ENCODE measurements at regions not wholly inside any gene's neighbourhood (a gene's known extent, or its start where the extent isn't known, plus 50 kb on each side); places are given as distances from the start of the nearest gene placed in this dataset.

DNA sequence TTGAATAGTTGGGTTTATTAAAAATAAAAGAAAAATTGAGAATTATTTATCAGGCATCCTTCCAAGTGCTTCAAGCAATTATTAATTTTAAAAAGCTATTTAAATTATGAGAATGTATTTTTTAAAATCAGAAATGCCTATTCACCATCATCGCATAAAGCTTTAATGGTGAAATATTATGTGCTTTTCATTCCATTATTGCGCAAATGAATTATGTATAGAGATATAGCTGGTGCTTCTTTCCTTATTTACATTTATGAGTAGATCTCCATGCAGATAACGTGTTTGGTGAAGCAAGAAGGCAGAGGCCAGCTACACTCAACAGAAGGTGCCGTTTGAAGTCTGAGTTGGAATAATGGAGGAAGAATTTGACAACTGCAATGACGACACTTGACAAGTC lies 549.1 kb upstream of the DPP6 start:
- DNase-seq (ENCODE audit: low spot score), result no peak
- peaks cover 6% of the 10 kb centered on the region for H3K9me3 ChIP-seq (ENCODE audit: low read length)
- FAIRE-seq, result no peak
- no peak for TF ChIP-seq SP2 (CRISPR knock-in tag; IDR thresholded peaks at IDR 0.05)
- peak; percentile 8; the same call in 1 of the 2 replicates for TF ChIP-seq CEBPB (IDR thresholded peaks at IDR 0.05; ENCODE audit: borderline replicate concordance, low read depth, low read length)
- no peak overlapping the region for H3K4me3 ChIP-seq (replicated peaks in 1 of 3; ENCODE audit: insufficient read depth in 1 of 3, low read depth in 2 of 3, low read length in 3 of 3)
- no TSS peak for BruUV-seq (replicated peaks)
- H3K79me2 ChIP-seq (ENCODE audit: insufficient read depth, low read length), result no peaks in the 10 kb centered on the region
- H3K27ac ChIP-seq (ENCODE audit: extremely low read length, insufficient read depth, low read length), result no peak overlapping the region
- no peaks in the 10 kb centered on the region for H3K36me3 ChIP-seq (replicated peaks in 1 of 2; ENCODE audit: control insufficient read depth in 1 of 2, insufficient read depth in 2 of 2, low read length in 2 of 2)
- H3K27me3 ChIP-seq (ENCODE audit: control insufficient read depth in 1 of 2, insufficient read depth in 2 of 2, low read length in 2 of 2), result no peaks in the 10 kb centered on the region
- ATAC-seq, result no peak
- in situ Hi-C loops (cut with HindIII; ENCODE audit: extremely low pct_ligation_motif_present, low pct_unique_long_range_greater_than_20kb) (no loop called here), intact Hi-C loops (cut with micrococcal nuclease; ENCODE audit: unreplicated experiment) (no loop called here)
- 56% methylated on average over 5 of the region's 5 CpGs for WGBS (ENCODE audit: low lambda C conversion rate)
- H3K9ac ChIP-seq (ENCODE audit: insufficient read depth, low read depth, low read length), result no peak overlapping the region
- no peaks in the 10 kb centered on the region for H3K4me1 ChIP-seq (ENCODE audit: insufficient read depth, low read length)
- H2AFZ ChIP-seq (ENCODE audit: low read length), result no peak overlapping the region
- ChIA-PET CTCF (ENCODE audit: low intra/inter-chr PET ratio, low total read pairs) (no interaction called here), POLR2A (no interaction called here)
- no peaks in the 10 kb centered on the region for H4K20me1 ChIP-seq (ENCODE audit: insufficient read depth, low read length)
- H3K4me2 ChIP-seq (ENCODE audit: low read depth, low read length), result no peak overlapping the region

- DNase-seq (ENCODE audit: low spot score), result no peak
- no peak overlapping the region for H2AFZ ChIP-seq (ENCODE audit: low read length)
- POLR2A ChIA-PET, result no interaction called here
- no peak for TF ChIP-seq ZNF737 (CRISPR knock-in tag; IDR thresholded peaks at IDR 0.05; ENCODE audit: borderline replicate concordance)
- no peak for TF ChIP-seq ZNF740 (CRISPR knock-in tag; IDR thresholded peaks at IDR 0.05)
- TF ChIP-seq SATB2 (CRISPR knock-in tag; IDR thresholded peaks at IDR 0.05), result no peak
- no peak for TF ChIP-seq PITX1 (CRISPR knock-in tag; IDR thresholded peaks at IDR 0.05)
- TF ChIP-seq, protein P1, sequence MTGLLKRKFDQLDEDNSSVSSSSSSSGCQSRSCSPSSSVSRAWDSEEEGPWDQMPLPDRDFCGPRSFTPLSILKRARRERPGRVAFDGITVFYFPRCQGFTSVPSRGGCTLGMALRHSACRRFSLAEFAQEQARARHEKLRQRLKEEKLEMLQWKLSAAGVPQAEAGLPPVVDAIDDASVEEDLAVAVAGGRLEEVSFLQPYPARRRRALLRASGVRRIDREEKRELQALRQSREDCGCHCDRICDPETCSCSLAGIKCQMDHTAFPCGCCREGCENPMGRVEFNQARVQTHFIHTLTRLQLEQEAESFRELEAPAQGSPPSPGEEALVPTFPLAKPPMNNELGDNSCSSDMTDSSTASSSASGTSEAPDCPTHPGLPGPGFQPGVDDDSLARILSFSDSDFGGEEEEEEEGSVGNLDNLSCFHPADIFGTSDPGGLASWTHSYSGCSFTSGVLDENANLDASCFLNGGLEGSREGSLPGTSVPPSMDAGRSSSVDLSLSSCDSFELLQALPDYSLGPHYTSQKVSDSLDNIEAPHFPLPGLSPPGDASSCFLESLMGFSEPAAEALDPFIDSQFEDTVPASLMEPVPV (CRISPR knock-in tag; IDR thresholded peaks at IDR 0.05), result no peak
- no peak for TF ChIP-seq JUN (CRISPR knock-in tag; IDR thresholded peaks at IDR 0.05)
- TF ChIP-seq ZNF33A (CRISPR knock-in tag; IDR thresholded peaks at IDR 0.05; ENCODE audit: borderline replicate concordance), result no peak
- no peak for TF ChIP-seq PBX2 (CRISPR knock-in tag; IDR thresholded peaks at IDR 0.05)
- no peak for TF ChIP-seq ZFP41 (CRISPR knock-in tag; IDR thresholded peaks at IDR 0.05; ENCODE audit: borderline replicate concordance)
- no peak for TF ChIP-seq ZNF839 (CRISPR knock-in tag; IDR thresholded peaks at IDR 0.05; ENCODE audit: borderline replicate concordance)
- no peak for TF ChIP-seq HES4 (CRISPR knock-in tag; IDR thresholded peaks at IDR 0.05; ENCODE audit: borderline replicate concordance)
- no peak for TF ChIP-seq ARID2 (CRISPR knock-in tag; IDR thresholded peaks at IDR 0.05; ENCODE audit: borderline replicate concordance)
- no peak for TF ChIP-seq TAF15 (IDR thresholded peaks at IDR 0.05; ENCODE audit: low read depth, low read length, poor library complexity, severe bottlenecking)
- no peak for TF ChIP-seq FOXM1 (CRISPR knock-in tag; IDR thresholded peaks at IDR 0.05)
Measured at GRCh38 chr7:153504288-153505075, 547.7 kb upstream of the DPP6 start.

More at GRCh38 chr7:153504288-153505075, 547.7 kb upstream of the DPP6 start:
- WGBS (ENCODE audit: low lambda C conversion rate), result 39% methylated on average over 14 of the region's 17 CpGs
- no peaks in the 10 kb centered on the region for H4K20me1 ChIP-seq (ENCODE audit: insufficient read depth, low read length)
- CTCF ChIA-PET (ENCODE audit: low intra/inter-chr PET ratio, low total read pairs), result no interaction called here
- no peak overlapping the region for H3K4me3 ChIP-seq (replicated peaks in 1 of 3; ENCODE audit: insufficient read depth in 1 of 3, low read depth in 2 of 3, low read length in 3 of 3)
- no peaks in the 10 kb centered on the region for H3K36me3 ChIP-seq (replicated peaks in 1 of 2; ENCODE audit: control insufficient read depth in 1 of 2, insufficient read depth in 2 of 2, low read length in 2 of 2)
- no peaks in the 10 kb centered on the region for H3K79me2 ChIP-seq (ENCODE audit: insufficient read depth, low read length)
- no TSS peak for BruUV-seq (replicated peaks)
- no peaks in the 10 kb centered on the region for H3K27me3 ChIP-seq (ENCODE audit: control insufficient read depth in 1 of 2, insufficient read depth in 2 of 2, low read length in 2 of 2)
- no peaks in the 10 kb centered on the region; the same call in 1 of the 2 replicates for H3K9me3 ChIP-seq (ENCODE audit: low read length)
- in situ Hi-C loops (cut with HindIII; ENCODE audit: extremely low pct_ligation_motif_present, low pct_unique_long_range_greater_than_20kb) (no loop called here), intact Hi-C loops (cut with micrococcal nuclease; ENCODE audit: unreplicated experiment) (no loop called here)
- ATAC-seq (no peak), FAIRE-seq (no peak)
- H3K9ac ChIP-seq (ENCODE audit: insufficient read depth, low read depth, low read length), result no peak overlapping the region
- H3K4me2 ChIP-seq (ENCODE audit: low read depth, low read length), result no peak overlapping the region
- no peaks in the 10 kb centered on the region for H3K4me1 ChIP-seq (ENCODE audit: insufficient read depth, low read length)
- H3K27ac ChIP-seq (ENCODE audit: extremely low read length, insufficient read depth, low read length), result no peak overlapping the region
